ENCODE measurements at regions not wholly inside any gene's neighbourhood (a gene's known extent, or its start where the extent isn't known, plus 50 kb on each side); places are given as distances from the start of the nearest gene placed in this dataset.

- no peak for DNase-seq (ENCODE audit: low spot score)
- no peak for TF ChIP-seq CTCF (IDR thresholded peaks at IDR 0.05; ENCODE audit: extremely low read depth, insufficient read depth, missing control alignments)
- in situ Hi-C loops (cut with MboI; ENCODE audit: low pct_unique_long_range_greater_than_20kb, low sequenced_read_pairs, unreplicated experiment) = loop anchor here (25.0 kb wide), 1 partner anchor 205 kb away; the partner anchor contains the start of genes LRCOL1 and P2RX2
These were observed 78.1 kb upstream of the GALNT9 start for GRCh38 chr12:132407451-132407961.

GRCh38 chr12:132406493-132407450, 77.4 kb upstream of the GALNT9 start:
- DNase-seq (ENCODE audit: low spot score) = no peak
- in situ Hi-C loops (cut with MboI; ENCODE audit: low pct_unique_long_range_greater_than_20kb, low sequenced_read_pairs, unreplicated experiment) = loop anchor here (25.0 kb wide), 1 partner anchor 206 kb away; the partner anchor contains the start of genes LRCOL1 and P2RX2
- TF ChIP-seq CTCF (IDR thresholded peaks at IDR 0.05; ENCODE audit: extremely low read depth, insufficient read depth, missing control alignments) = no peak

DNA sequence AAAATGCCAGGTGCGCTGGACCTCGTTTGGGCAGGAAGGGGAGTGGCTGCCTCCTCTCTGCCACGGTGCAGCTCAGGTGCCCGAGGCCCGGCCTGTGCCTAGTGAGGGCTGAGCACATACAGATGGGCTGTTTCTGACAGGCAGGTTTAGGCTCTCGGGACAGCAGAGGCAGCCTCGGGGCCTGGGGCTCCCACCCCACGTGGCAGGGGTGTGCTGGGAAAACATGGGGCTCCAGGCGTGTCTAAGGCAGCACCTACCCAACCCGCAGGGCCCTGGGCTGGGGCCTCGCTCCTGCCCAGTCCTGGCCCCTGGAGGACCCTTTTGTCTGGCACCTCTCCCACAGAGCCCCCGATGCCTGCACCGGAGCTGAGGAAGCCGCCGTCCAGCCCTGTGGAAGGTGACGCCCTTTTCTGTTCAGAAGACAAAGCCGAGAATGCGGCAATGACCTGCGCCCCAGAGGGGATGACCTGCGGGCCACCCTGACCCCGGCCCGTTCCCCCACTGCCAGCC, 76.4 kb upstream of the GALNT9 start:
- no peak for DNase-seq (ENCODE audit: low spot score)
- no peak for TF ChIP-seq CTCF (IDR thresholded peaks at IDR 0.05; ENCODE audit: extremely low read depth, insufficient read depth, missing control alignments)
- in situ Hi-C loops (cut with MboI; ENCODE audit: low pct_unique_long_range_greater_than_20kb, low sequenced_read_pairs, unreplicated experiment) = loop anchor here (25.0 kb wide), 1 partner anchor 207 kb away; the partner anchor contains the start of genes LRCOL1 and P2RX2

- no peak for DNase-seq (ENCODE audit: low spot score)
- no peak for TF ChIP-seq CTCF (IDR thresholded peaks at IDR 0.05; ENCODE audit: extremely low read depth, insufficient read depth, missing control alignments)
- in situ Hi-C loops (cut with MboI; ENCODE audit: low pct_unique_long_range_greater_than_20kb, low sequenced_read_pairs, unreplicated experiment) = loop anchor here (25.0 kb wide), 1 partner anchor 207 kb away; the partner anchor contains the start of genes LRCOL1 and P2RX2
These were observed 75.8 kb upstream of the GALNT9 start for GRCh38 chr12:132404951-132405741.

GRCh38 chr12:132404435-132404855, 75.1 kb upstream of the GALNT9 start:
- in situ Hi-C loops (cut with MboI; ENCODE audit: low pct_unique_long_range_greater_than_20kb, low sequenced_read_pairs, unreplicated experiment) = loop anchor here (25.0 kb wide), 1 partner anchor 208 kb away; the partner anchor contains the start of genes LRCOL1 and P2RX2

More at GRCh38 chr12:132404435-132404855, 75.1 kb upstream of the GALNT9 start:
- DNase-seq (ENCODE audit: low spot score) = no peak
- no peak for TF ChIP-seq CTCF (IDR thresholded peaks at IDR 0.05; ENCODE audit: extremely low read depth, insufficient read depth, missing control alignments)
